ENCODE measurements at regions not wholly inside any gene's neighbourhood (a gene's known extent, or its start where the extent isn't known, plus 50 kb on each side); places are given as distances from the start of the nearest gene placed in this dataset.
"Not testable (repeated sequence)": the region's sequence is repeated elsewhere in the genome, so short reads cannot be mapped to it uniquely, and the experiment has no call there.

DNA sequence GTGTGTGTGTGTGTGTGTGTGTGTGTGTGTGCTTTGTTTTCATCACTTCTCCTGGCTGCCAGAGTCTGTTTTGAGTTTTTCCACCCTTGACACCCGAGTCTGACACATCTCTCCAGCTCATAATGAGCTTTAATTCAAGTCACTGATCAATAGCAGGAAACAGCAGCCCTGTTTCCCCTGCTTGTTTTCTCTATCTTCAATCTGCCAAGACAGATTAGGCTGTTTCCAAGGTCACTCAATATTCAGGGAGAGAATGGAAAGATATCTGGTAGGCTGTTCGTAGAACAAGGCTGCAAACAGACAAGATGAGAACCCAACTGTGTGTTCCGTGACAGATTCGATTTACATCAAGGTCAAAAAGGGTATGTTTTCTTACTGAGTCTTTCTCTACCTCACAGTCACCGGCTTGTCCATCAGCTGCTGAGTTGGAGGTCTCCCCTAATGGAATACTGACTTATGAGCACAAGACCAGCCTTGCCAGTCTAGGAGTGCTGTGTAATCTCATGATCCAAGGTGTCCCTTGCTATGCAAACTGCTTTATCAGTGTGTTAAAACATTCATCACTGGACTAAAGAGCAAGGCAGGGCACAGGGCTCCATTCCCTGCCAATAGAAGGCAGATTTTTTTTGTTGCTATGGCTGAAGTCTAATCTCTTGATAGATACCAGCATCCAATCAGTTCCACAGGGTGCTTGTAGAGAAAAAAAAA is 187.9 kb upstream of the LMCD1 start:
- ChIA-PET POLR2A (no interaction called here), CTCF (interaction anchor here (0.6 kb wide), 1 partner anchor 43 kb away, joined by 3 read pairs; no protein-coding TSS in a partner anchor)

GRCh38 chr3:8315526-8315925 is 186.1 kb upstream of the LMCD1 start:
- H3K4me3 Mint-ChIP-seq; H3K9me3 Mint-ChIP-seq; H3K27ac ChIP-seq (ENCODE audit: low read depth in 1 of 2, low read length in 2 of 2); POLR2A ChIA-PET; H3K27ac Mint-ChIP-seq; H3K36me3 ChIP-seq (ENCODE audit: insufficient read depth, low read length); H3K27me3 ChIP-seq (ENCODE audit: control insufficient read depth in 1 of 2, insufficient read depth in 2 of 2, low read length in 2 of 2); H3K9me3 ChIP-seq (ENCODE audit: control insufficient read depth in 1 of 2, insufficient read depth in 1 of 2, low read length in 2 of 2); H3K4me1 ChIP-seq (ENCODE audit: insufficient read depth, low read length); intact Hi-C loops (cut with DNase I, micrococcal nuclease); H3K36me3 Mint-ChIP-seq (ENCODE audit: low read depth); H3K4me1 Mint-ChIP-seq (ENCODE audit: low read depth); CTCF ChIA-PET; ATAC-seq (ENCODE audit: poor library complexity); H3K4me3 ChIP-seq (ENCODE audit: low read length); DNase-seq; H3K27me3 Mint-ChIP-seq: not testable (repeated sequence)

More for the DNA sequence above, 187.9 kb upstream of the LMCD1 start:
- H3K36me3 ChIP-seq (ENCODE audit: insufficient read depth, low read length) = no peaks in the 10 kb centered on the region
- no peak overlapping the region for H3K27ac ChIP-seq (ENCODE audit: low read depth in 1 of 2, low read length in 2 of 2)
- Mint-ChIP-seq H3K27me3 (no peaks in the 10 kb centered on the region), H3K4me3 (no peak overlapping the region), H3K9me3 (no peaks in the 10 kb centered on the region), H3K36me3 (ENCODE audit: low read depth) (no peaks in the 10 kb centered on the region), H3K4me1 (ENCODE audit: low read depth) (no peaks in the 10 kb centered on the region), H3K27ac (no peak overlapping the region)
- no peak for ATAC-seq (ENCODE audit: poor library complexity)
- H3K9me3 ChIP-seq (ENCODE audit: control insufficient read depth in 1 of 2, insufficient read depth in 1 of 2, low read length in 2 of 2) = no peaks in the 10 kb centered on the region
- no peak for TF ChIP-seq CTCF (IDR thresholded peaks at IDR 0.05)
- no peaks in the 10 kb centered on the region for H3K4me1 ChIP-seq (ENCODE audit: insufficient read depth, low read length)
- intact Hi-C loops (cut with DNase I, micrococcal nuclease) = no loop called here
- no peak overlapping the region for H3K4me3 ChIP-seq (ENCODE audit: low read length)
- no peaks in the 10 kb centered on the region for H3K27me3 ChIP-seq (ENCODE audit: control insufficient read depth in 1 of 2, insufficient read depth in 2 of 2, low read length in 2 of 2)
- DNase-seq = no peak

GRCh38 chr3:8317661-8318649 is 183.7 kb upstream of the LMCD1 start:
- ChIA-PET POLR2A (interaction anchor here (0.5 kb wide), 1 partner anchor 11 kb away, joined by 3 read pairs; no protein-coding TSS in a partner anchor), CTCF (interaction anchor here (1.0 to 1.1 kb wide), 2 partner anchors 99 to 105 kb away, joined by 3 to 4 read pairs; no protein-coding TSS in a partner anchor)
- Histone ChIP-seq H3K4me3 (ENCODE audit: low read length) (no peak overlapping the region), H3K36me3 (ENCODE audit: insufficient read depth, low read length) (no peaks in the 10 kb centered on the region), H3K9me3 (ENCODE audit: control insufficient read depth in 1 of 2, insufficient read depth in 1 of 2, low read length in 2 of 2) (no peaks in the 10 kb centered on the region), H3K27me3 (ENCODE audit: control insufficient read depth in 1 of 2, insufficient read depth in 2 of 2, low read length in 2 of 2) (no peaks in the 10 kb centered on the region), H3K4me1 (ENCODE audit: insufficient read depth, low read length) (no peaks in the 10 kb centered on the region), H3K27ac (ENCODE audit: low read depth in 1 of 2, low read length in 2 of 2) (no peak overlapping the region)
- no peaks in the 10 kb centered on the region for H3K27me3 Mint-ChIP-seq
- intact Hi-C loops (cut with DNase I, micrococcal nuclease) = no loop called here
- H3K4me3 Mint-ChIP-seq = no peak overlapping the region
- H3K36me3 Mint-ChIP-seq (ENCODE audit: low read depth) = no peaks in the 10 kb centered on the region
- H3K4me1 Mint-ChIP-seq (ENCODE audit: low read depth) = no peaks in the 10 kb centered on the region
- H3K9me3 Mint-ChIP-seq = no peaks in the 10 kb centered on the region
- no peak overlapping the region for H3K27ac Mint-ChIP-seq
- DNase-seq = no peak
- no peak for TF ChIP-seq CTCF (IDR thresholded peaks at IDR 0.05)
- ATAC-seq (ENCODE audit: poor library complexity) = no peak

All from CD4-positive, alpha-beta T cell (primary cell).